SK-N-SH (cell line): ENCODE measurements at regions not wholly inside any gene's neighbourhood (a gene's known extent, or its start where the extent isn't known, plus 50 kb on each side); places are given as distances from the start of the nearest gene placed in this dataset.

Experiments used
- CTCF ChIA-PET: fragments of 300-600, 350-600 bp; formaldehyde crosslinking; extraction: SDS; loops from one replicate; lab custom pipeline; 2021; lab: Yijun Ruan, JAX
- POLR2A ChIA-PET: fragments of 350-600 bp; sonication (Branson Sonifier 250); formaldehyde crosslinking; extraction: SDS; loops from one replicate; lab custom pipeline; 2020; ENCODE audit warnings: antibody characterized with exemption, inconsistent platforms; lab: Yijun Ruan, JAX
- DNase-seq: peaks from one replicate; pipeline ENCODE4 v3.0.0; 2012
- H2AFZ ChIP-seq: fragments of 200-600 bp; sonication (generic); 2 replicates; pipeline ENCODE4 v1.8.1; 2016; ENCODE audit warnings: antibody characterized with exemption, mild to moderate bottlenecking, low read depth
- H3F3A ChIP-seq: fragments of 200-600 bp; sonication (generic); replicated peaks from 2 replicates; pipeline ENCODE3; 2016; ENCODE audit warnings: antibody characterized with exemption, mild to moderate bottlenecking; ENCODE audit not compliant: insufficient read depth
- H3K27ac ChIP-seq, 2 experiments: fragments of 200-500 bp in 1 of 2; fragments of 200-600 bp in 1 of 2; sonication (Bioruptor generic) in 1 of 2; sonication (generic), shearing (Covaris generic) in 1 of 2; 2 replicates each; pipeline versions ENCODE4 v1.5.1 to v1.6.1; 2014 to 2016; ENCODE audit warnings: low read depth in 2 of 2, inconsistent platforms in 1 of 2, low read length in 1 of 2, mild to moderate bottlenecking in 1 of 2, mixed read lengths in 1 of 2
- H3K27me3 ChIP-seq: fragments of 200-600 bp; sonication (generic), shearing (Covaris generic); 2 replicates; pipeline ENCODE4 v1.6.1; 2016; ENCODE audit warnings: mixed run types; ENCODE audit not compliant: insufficient read depth
- H3K36me3 ChIP-seq, 2 experiments: fragments of 200-500 bp in 1 of 2; fragments of 200-600 bp in 1 of 2; sonication (Bioruptor generic) in 1 of 2; sonication (generic) in 1 of 2; replicated peaks in 1 of 2; 2 replicates each; pipeline versions ENCODE3 to v1.5.1; 2014 to 2016; ENCODE audit warnings: low read length in 1 of 2, mild to moderate bottlenecking in 1 of 2; ENCODE audit not compliant: insufficient read depth in 2 of 2, control insufficient read depth in 1 of 2
- H3K4me1 ChIP-seq, 2 experiments: fragments of 200-500 bp in 1 of 2; fragments of 200-600 bp in 1 of 2; sonication (Bioruptor generic) in 1 of 2; sonication (generic), shearing (Covaris generic) in 1 of 2; 2 replicates each; pipeline versions ENCODE4 v1.5.1 to v1.6.1; 2014 to 2016; ENCODE audit warnings: low read depth in 1 of 2, low read length in 1 of 2, mixed run types in 1 of 2; ENCODE audit not compliant: insufficient read depth in 2 of 2, control insufficient read depth in 1 of 2
- H3K4me2 ChIP-seq: fragments of 200-600 bp; sonication (generic), shearing (Covaris generic); 2 replicates; pipeline ENCODE4 v1.6.1; 2017; ENCODE audit warnings: mixed run types
- H3K4me3 ChIP-seq, 2 experiments: fragments of 200-500 bp in 1 of 2; fragments of 200-600 bp in 1 of 2; sonication (Bioruptor generic) in 1 of 2; sonication (generic), shearing (Covaris generic) in 1 of 2; 2 replicates each; pipeline versions ENCODE4 v1.5.1 to v1.8.1; 2014 to 2016; ENCODE audit warnings: low read depth in 2 of 2, inconsistent platforms in 1 of 2, low read length in 1 of 2, mild to moderate bottlenecking in 1 of 2, mixed read lengths in 1 of 2, moderate library complexity in 1 of 2
- H3K79me2 ChIP-seq: fragments of 200-600 bp; sonication (generic); 2 replicates; pipeline ENCODE4 v1.8.1; 2017; ENCODE audit warnings: mild to moderate bottlenecking; ENCODE audit not compliant: insufficient read depth
- H3K9ac ChIP-seq: fragments of 200-600 bp; sonication (generic); 2 replicates; pipeline ENCODE4 v1.6.1; 2017; ENCODE audit warnings: mixed run types
- H3K9me2 ChIP-seq: fragments of 200-600 bp; sonication (generic); 2 replicates; pipeline ENCODE4 v1.6.1; 2017; ENCODE audit warnings: mixed run types
- H3K9me3 ChIP-seq: fragments of 200-600 bp; sonication (generic); 2 replicates; pipeline ENCODE4 v1.6.1; 2017; ENCODE audit warnings: mixed run types, mild to moderate bottlenecking, moderate library complexity
- H4K20me1 ChIP-seq: fragments of 200-600 bp; sonication (generic); 2 replicates; pipeline ENCODE4 v1.6.1; 2017; ENCODE audit warnings: mild to moderate bottlenecking, mixed run types; ENCODE audit not compliant: insufficient read depth
- CHD2 ChIP-seq: fragments of 150-350 bp; IDR thresholded peaks from 2 replicates; pipeline ENCODE4 v1.6.1; 2018; ENCODE audit warnings: low read length; ENCODE audit not compliant: partially characterized antibody
- FOSL2 ChIP-seq: IDR thresholded peaks from 2 replicates; pipeline ENCODE4 v1.4.0; 2012; ENCODE audit warnings: low read depth, mild to moderate bottlenecking, moderate library complexity, borderline replicate concordance
- FOXJ3 ChIP-seq: sonication (generic); formaldehyde crosslinking; IDR thresholded peaks from 2 replicates; pipeline ENCODE4 v1.5.1; 2020; ENCODE audit warnings: mild to moderate bottlenecking, missing genetic modification reagents
- FOXM1 ChIP-seq: IDR thresholded peaks from 2 replicates; pipeline ENCODE4 v1.4.0; 2012; ENCODE audit warnings: low read depth, mild to moderate bottlenecking
- GABPA ChIP-seq: IDR thresholded peaks from 2 replicates; pipeline ENCODE4 v1.4.0; 2012; ENCODE audit warnings: low read depth, mild to moderate bottlenecking
- GATA2 ChIP-seq: sonication (generic); formaldehyde crosslinking; IDR thresholded peaks from 2 replicates; pipeline ENCODE4 v1.5.0; 2020; ENCODE audit warnings: mild to moderate bottlenecking, missing genetic modification reagents
- MEF2A ChIP-seq: IDR thresholded peaks from 2 replicates; pipeline ENCODE4 v1.4.0; 2012; ENCODE audit warnings: low read depth, borderline replicate concordance
- NRF1 ChIP-seq: IDR thresholded peaks from 2 replicates; pipeline ENCODE4 v1.6.1; 2012; ENCODE audit warnings: low read depth, mild to moderate bottlenecking, low read length
- POLR2AphosphoS5 ChIP-seq: IDR thresholded peaks from 2 replicates; pipeline ENCODE4 v1.6.1; 2012; ENCODE audit warnings: low read depth, low read length
- RAD21 ChIP-seq: IDR thresholded peaks from 2 replicates; pipeline ENCODE4 v1.6.1; 2012; ENCODE audit warnings: mild to moderate bottlenecking, low read length
- RCOR1 ChIP-seq: fragments of 150-350 bp; IDR thresholded peaks from 2 replicates; pipeline ENCODE4 v1.6.1; 2017; ENCODE audit warnings: antibody characterized with exemption, low read length
- RXRA ChIP-seq: IDR thresholded peaks from 2 replicates; pipeline ENCODE4 v1.4.0; 2012; ENCODE audit warnings: low read depth, mild to moderate bottlenecking, borderline replicate concordance
- SMC3 ChIP-seq: IDR thresholded peaks from 2 replicates; pipeline ENCODE4 v1.6.1; 2012; ENCODE audit warnings: low read depth, low read length, improper control_type of control experiment
- whole genome bisulfite sequencing: methylation state at CpG from one replicate; pipeline ENCODE4 v1.1.6; 2017; ENCODE audit warnings: low lambda C conversion rate; 5-methylcytosine and 5-hydroxymethylcytosine counted together
- TF ChIP-seq, protein P1 (sequence below): IDR thresholded peaks from 2 replicates; pipeline ENCODE4; 2012
- TF ChIP-seq, protein P2 (sequence below): fragments of 200-600 bp; sonication (generic); IDR thresholded peaks from 2 replicates; pipeline ENCODE4 v1.6.1; 2017; ENCODE audit warnings: antibody characterized with exemption, mild to moderate bottlenecking, moderate library complexity
- TF ChIP-seq, protein P3 (sequence below): IDR thresholded peaks from 2 replicates; pipeline ENCODE4 v1.4.0; 2012; ENCODE audit warnings: low read depth
- TF ChIP-seq, protein P4 (sequence below): IDR thresholded peaks from 2 replicates; pipeline ENCODE4 v1.4.0; 2012; ENCODE audit warnings: low read depth, borderline replicate concordance

DNA sequence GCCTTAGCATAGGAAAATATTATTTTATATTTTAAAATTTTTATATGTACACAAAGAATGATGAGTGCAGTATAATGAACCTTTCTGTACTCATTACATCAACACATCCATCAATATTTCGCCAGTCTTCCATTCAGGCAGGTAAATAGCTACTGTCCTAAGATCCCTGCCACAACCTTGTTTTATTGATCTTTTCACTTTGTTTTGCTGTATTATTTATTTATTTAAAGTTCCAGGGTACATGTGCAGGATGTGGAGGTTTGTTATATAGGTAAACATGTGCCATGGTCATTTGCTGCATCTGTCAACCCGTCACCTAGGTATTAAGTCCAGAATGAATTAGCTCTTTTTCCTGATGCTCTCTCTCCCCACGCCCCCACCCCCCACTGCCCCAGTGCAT is 64.6 kb downstream of the INHBB start (continued):
- TF ChIP-seq, protein P1, sequence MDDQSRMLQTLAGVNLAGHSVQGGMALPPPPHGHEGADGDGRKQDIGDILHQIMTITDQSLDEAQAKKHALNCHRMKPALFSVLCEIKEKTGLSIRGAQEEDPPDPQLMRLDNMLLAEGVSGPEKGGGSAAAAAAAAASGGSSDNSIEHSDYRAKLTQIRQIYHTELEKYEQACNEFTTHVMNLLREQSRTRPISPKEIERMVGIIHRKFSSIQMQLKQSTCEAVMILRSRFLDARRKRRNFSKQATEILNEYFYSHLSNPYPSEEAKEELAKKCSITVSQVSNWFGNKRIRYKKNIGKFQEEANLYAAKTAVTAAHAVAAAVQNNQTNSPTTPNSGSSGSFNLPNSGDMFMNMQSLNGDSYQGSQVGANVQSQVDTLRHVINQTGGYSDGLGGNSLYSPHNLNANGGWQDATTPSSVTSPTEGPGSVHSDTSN, result no peak
- TF ChIP-seq FOXM1 (no peak), RXRA (no peak), RAD21 (no peak), GATA2 (no peak)
- TF ChIP-seq, protein P2, sequence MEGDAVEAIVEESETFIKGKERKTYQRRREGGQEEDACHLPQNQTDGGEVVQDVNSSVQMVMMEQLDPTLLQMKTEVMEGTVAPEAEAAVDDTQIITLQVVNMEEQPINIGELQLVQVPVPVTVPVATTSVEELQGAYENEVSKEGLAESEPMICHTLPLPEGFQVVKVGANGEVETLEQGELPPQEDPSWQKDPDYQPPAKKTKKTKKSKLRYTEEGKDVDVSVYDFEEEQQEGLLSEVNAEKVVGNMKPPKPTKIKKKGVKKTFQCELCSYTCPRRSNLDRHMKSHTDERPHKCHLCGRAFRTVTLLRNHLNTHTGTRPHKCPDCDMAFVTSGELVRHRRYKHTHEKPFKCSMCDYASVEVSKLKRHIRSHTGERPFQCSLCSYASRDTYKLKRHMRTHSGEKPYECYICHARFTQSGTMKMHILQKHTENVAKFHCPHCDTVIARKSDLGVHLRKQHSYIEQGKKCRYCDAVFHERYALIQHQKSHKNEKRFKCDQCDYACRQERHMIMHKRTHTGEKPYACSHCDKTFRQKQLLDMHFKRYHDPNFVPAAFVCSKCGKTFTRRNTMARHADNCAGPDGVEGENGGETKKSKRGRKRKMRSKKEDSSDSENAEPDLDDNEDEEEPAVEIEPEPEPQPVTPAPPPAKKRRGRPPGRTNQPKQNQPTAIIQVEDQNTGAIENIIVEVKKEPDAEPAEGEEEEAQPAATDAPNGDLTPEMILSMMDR, result no peak

DNA sequence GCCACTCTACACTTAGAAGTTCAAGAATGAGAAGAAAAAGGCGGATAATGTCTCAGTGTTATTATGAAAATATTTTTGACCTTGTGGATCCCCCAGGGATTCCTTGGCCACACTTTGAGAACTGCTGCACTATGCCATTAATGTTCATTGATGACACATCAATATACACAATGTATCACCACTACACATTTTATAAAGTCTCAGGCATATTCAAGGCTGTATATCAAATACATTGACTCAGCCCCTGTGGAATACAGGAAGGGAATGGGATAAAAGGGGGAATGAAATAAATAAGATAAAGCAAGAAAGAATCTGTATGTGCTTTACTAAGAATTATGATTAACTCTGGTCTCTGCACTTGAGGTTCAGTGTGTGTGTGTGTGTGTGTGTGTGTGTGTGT is 69.1 kb downstream of the INHBB start:
- Histone ChIP-seq H3K27ac (no peak overlapping the region), H3K36me3 (no peaks in the 10 kb centered on the region), H3K9me2 (no peaks in the 10 kb centered on the region), H3K4me2 (no peak overlapping the region), H4K20me1 (no peaks in the 10 kb centered on the region), H3K79me2 (no peaks in the 10 kb centered on the region), H3K27me3 (peaks cover 14% of the 10 kb centered on the region; the same call in 1 of the 2 replicates), H3K9me3 (no peaks in the 10 kb centered on the region), H3K9ac (no peak overlapping the region), H2AFZ (no peak overlapping the region), H3K4me1 (peaks cover 0 to 3% of the 10 kb centered on the region in 2 experiments; a peak in 1 of 4 replicates), H3F3A (no peaks in the 10 kb centered on the region), H3K4me3 (no peak overlapping the region)
- 36% methylated on average over 1 of the region's 1 CpG for WGBS
- POLR2A ChIA-PET, result interaction anchor here (0.8 kb wide), 1 partner anchor 19 kb away, joined by 3 read pairs; no protein-coding TSS in a partner anchor
- TF ChIP-seq GABPA, result no peak
- TF ChIP-seq, protein P3, sequence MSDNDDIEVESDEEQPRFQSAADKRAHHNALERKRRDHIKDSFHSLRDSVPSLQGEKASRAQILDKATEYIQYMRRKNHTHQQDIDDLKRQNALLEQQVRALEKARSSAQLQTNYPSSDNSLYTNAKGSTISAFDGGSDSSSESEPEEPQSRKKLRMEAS, result no peak
- TF ChIP-seq MEF2A, result no peak
- TF ChIP-seq, protein P4, sequence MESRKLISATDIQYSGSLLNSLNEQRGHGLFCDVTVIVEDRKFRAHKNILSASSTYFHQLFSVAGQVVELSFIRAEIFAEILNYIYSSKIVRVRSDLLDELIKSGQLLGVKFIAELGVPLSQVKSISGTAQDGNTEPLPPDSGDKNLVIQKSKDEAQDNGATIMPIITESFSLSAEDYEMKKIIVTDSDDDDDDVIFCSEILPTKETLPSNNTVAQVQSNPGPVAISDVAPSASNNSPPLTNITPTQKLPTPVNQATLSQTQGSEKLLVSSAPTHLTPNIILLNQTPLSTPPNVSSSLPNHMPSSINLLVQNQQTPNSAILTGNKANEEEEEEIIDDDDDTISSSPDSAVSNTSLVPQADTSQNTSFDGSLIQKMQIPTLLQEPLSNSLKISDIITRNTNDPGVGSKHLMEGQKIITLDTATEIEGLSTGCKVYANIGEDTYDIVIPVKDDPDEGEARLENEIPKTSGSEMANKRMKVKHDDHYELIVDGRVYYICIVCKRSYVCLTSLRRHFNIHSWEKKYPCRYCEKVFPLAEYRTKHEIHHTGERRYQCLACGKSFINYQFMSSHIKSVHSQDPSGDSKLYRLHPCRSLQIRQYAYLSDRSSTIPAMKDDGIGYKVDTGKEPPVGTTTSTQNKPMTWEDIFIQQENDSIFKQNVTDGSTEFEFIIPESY, result no peak
- TF ChIP-seq CHD2, result no peak
- no peak for TF ChIP-seq NRF1
- no peak for TF ChIP-seq SMC3
- no peak for TF ChIP-seq GATA2
- TF ChIP-seq RAD21, result no peak
- no peak for TF ChIP-seq FOSL2
- no peak for TF ChIP-seq RCOR1
- TF ChIP-seq, protein P2, result no peak
- no peak for TF ChIP-seq FOXJ3 (CRISPR knock-in tag)
- no peak for TF ChIP-seq POLR2AphosphoS5
- DNase-seq, result no peak
- CTCF ChIA-PET, result interaction anchor here (0.6 kb wide), 1 partner anchor 154 kb away, joined by 3 read pairs; no protein-coding TSS in a partner anchor
